A549 (cell line): ENCODE measurements at regions not wholly inside any gene's neighbourhood (a gene's known extent, or its start where the extent isn't known, plus 50 kb on each side); places are given as distances from the start of the nearest gene placed in this dataset.

Experiments used
- ATAC-seq, 2 experiments: fragments of 200-7000 bp in 1 of 2; fragments of >200 bp in 1 of 2; cut with Nextera tagmentation in 1 of 2; cut with Tn5 transposase in 1 of 2; 3 replicates each; pipeline versions ENCODE4 v1.8.0 to v1.9.1; 2018 to 2020; ENCODE audit warnings: mild to moderate bottlenecking in 1 of 2, moderate library complexity in 1 of 2
- CTCF ChIA-PET: fragments of 300-600 bp; sonication (Branson Sonifier 250); formaldehyde crosslinking; extraction: SDS; loops from one replicate; lab custom pipeline; 2021; ENCODE audit warnings: antibody characterized with exemption, inconsistent platforms; lab: Yijun Ruan, JAX
- POLR2A ChIA-PET: fragments of 350-600 bp; formaldehyde crosslinking; extraction: SDS; loops from one replicate; lab custom pipeline; 2021; ENCODE audit warnings: antibody characterized with exemption, inconsistent platforms; lab: Yijun Ruan, JAX
- DNase-seq, 2 experiments: peaks; one replicate each; pipeline versions ENCODE4 v3.0.0 to v3.0.0-alpha.2; 2011 to 2016; ENCODE audit warnings: low read depth in 1 of 2, low spot score in 1 of 2
- FAIRE-seq: peaks from 2 replicates; lab custom pipeline; 2011; peaks lifted over from hg19 to GRCh38; lab: Jason Lieb, UNC
- H3K27ac ChIP-seq, 2 experiments: fragments of >200 bp; sonication (Bioruptor Twin); formaldehyde crosslinking; 3 replicates each; pipeline ENCODE4 v1.5.1; 2016 to 2017
- H3K4me1 ChIP-seq: fragments of >200 bp; sonication (Bioruptor Twin); formaldehyde crosslinking; 3 replicates; pipeline ENCODE4 v1.6.1; 2016
- H3K4me2 ChIP-seq: fragments of >200 bp; sonication (Bioruptor Twin); formaldehyde crosslinking; 3 replicates; pipeline ENCODE4 v1.6.1; 2016
- H3K4me3 ChIP-seq: fragments of >200 bp; sonication (Bioruptor Twin); formaldehyde crosslinking; 3 replicates; pipeline ENCODE4 v1.5.1; 2016
- H3K9me3 ChIP-seq: fragments of >200 bp; sonication (Bioruptor Twin); formaldehyde crosslinking; 3 replicates; pipeline ENCODE4 v1.6.1; 2016
- CBX2 ChIP-seq: fragments of 200-600 bp; sonication (generic); IDR thresholded peaks from 2 replicates; pipeline ENCODE4 v1.6.1; 2016; ENCODE audit warnings: low read depth, mild to moderate bottlenecking, borderline replicate concordance
- CTCF ChIP-seq: fragments of >200 bp; sonication (Bioruptor Twin); formaldehyde crosslinking; IDR thresholded peaks from 3 replicates; pipeline ENCODE4 v1.5.1; 2016
- EHMT2 ChIP-seq: fragments of 200-600 bp; sonication (generic); IDR thresholded peaks from 2 replicates; pipeline ENCODE4 v1.6.1; 2016; ENCODE audit warnings: antibody characterized with exemption, low read depth, mild to moderate bottlenecking, moderate library complexity
- ELK1 ChIP-seq: fragments of 150-350 bp; IDR thresholded peaks from 2 replicates; pipeline ENCODE4 v1.6.1; 2014; ENCODE audit warnings: low read depth, mild to moderate bottlenecking, low read length
- HEYL ChIP-seq: fragments of 250-450 bp; sonication (Bioruptor Pico); IDR thresholded peaks from 2 replicates; pipeline ENCODE4 v1.8.0; 2021; ENCODE audit warnings: mild to moderate bottlenecking, moderate library complexity
- HOXB13 ChIP-seq: fragments of 250-450 bp; sonication (Bioruptor Pico); IDR thresholded peaks from 2 replicates; pipeline ENCODE4 v1.5.0; 2020; ENCODE audit warnings: low read depth, mild to moderate bottlenecking, moderate library complexity
- JUN ChIP-seq, 2 experiments: fragments of >200 bp; sonication (Bioruptor Twin); formaldehyde crosslinking; IDR thresholded peaks; 2 replicates in 1 of 2; 3 replicates in 1 of 2; pipeline ENCODE4 v1.6.1; 2016 to 2017
- KDM1A ChIP-seq: fragments of 200-600 bp; sonication (generic); IDR thresholded peaks from 2 replicates; pipeline ENCODE4 v1.6.1; 2016; ENCODE audit warnings: low read depth, mild to moderate bottlenecking
- KDM5A ChIP-seq: fragments of 200-600 bp; sonication (generic); IDR thresholded peaks from 2 replicates; pipeline ENCODE4 v1.6.1; 2016; ENCODE audit warnings: antibody characterized with exemption, mild to moderate bottlenecking
- MYC ChIP-seq: IDR thresholded peaks from 2 replicates; pipeline ENCODE4 v1.6.1; 2012; ENCODE audit warnings: mild to moderate bottlenecking, inconsistent platforms, low read length, improper control_type of control experiment, borderline replicate concordance
- NPAS2 ChIP-seq: fragments of 250-450 bp; sonication (Bioruptor Pico); IDR thresholded peaks from 2 replicates; pipeline ENCODE4 v1.8.0; 2022; ENCODE audit warnings: mild to moderate bottlenecking, moderate library complexity, borderline replicate concordance
- PHF8 ChIP-seq: fragments of 200-600 bp; sonication (generic); IDR thresholded peaks from 2 replicates; pipeline ENCODE4 v1.6.1; 2016; ENCODE audit warnings: low read depth, mild to moderate bottlenecking, antibody characterized with exemption, moderate library complexity, borderline replicate concordance
- RARB ChIP-seq: fragments of 250-450 bp; sonication (Bioruptor Pico); IDR thresholded peaks from 2 replicates; pipeline ENCODE4 v1.8.0; 2021; ENCODE audit warnings: mild to moderate bottlenecking, moderate library complexity
- RNF2 ChIP-seq: fragments of 200-600 bp; sonication (generic); IDR thresholded peaks from 2 replicates; pipeline ENCODE4 v1.6.1; 2016; ENCODE audit warnings: low read depth, mild to moderate bottlenecking, antibody characterized with exemption, moderate library complexity, borderline replicate concordance
- SMC3 ChIP-seq: fragments of >200 bp; sonication (Bioruptor Twin); formaldehyde crosslinking; IDR thresholded peaks from 3 replicates; pipeline ENCODE4 v1.6.1; 2018; ENCODE audit warnings: inconsistent platforms
- TP53 ChIP-seq: fragments of 250-450 bp; sonication (Bioruptor Pico); IDR thresholded peaks from 2 replicates; pipeline ENCODE4 v1.5.0; 2021; ENCODE audit warnings: mild to moderate bottlenecking, moderate library complexity
- ZNF302 ChIP-seq: fragments of 250-450 bp; sonication (Bioruptor Pico); IDR thresholded peaks from 2 replicates; pipeline ENCODE4 v1.9.0; 2021; ENCODE audit warnings: inconsistent platforms, mild to moderate bottlenecking, moderate library complexity
- WGBS: methylation state at CpG from one replicate; pipeline ENCODE4 v1.1.6; 2017; ENCODE audit errors: missing lambda C conversion rate; 5-methylcytosine and 5-hydroxymethylcytosine counted together
- TF ChIP-seq, protein P1 (sequence below): fragments of 250-450 bp; sonication (Bioruptor Pico); IDR thresholded peaks from 2 replicates; pipeline ENCODE4 v1.5.0; 2020; ENCODE audit warnings: low read depth, mild to moderate bottlenecking, moderate library complexity
- TF ChIP-seq, protein P2 (sequence below): fragments of 200-600 bp; sonication (generic); IDR thresholded peaks from 2 replicates; pipeline ENCODE4 v1.6.1; 2016; ENCODE audit warnings: antibody characterized with exemption, mild to moderate bottlenecking, moderate library complexity
- TF ChIP-seq, protein P3 (sequence below): IDR thresholded peaks from 2 replicates; pipeline ENCODE4 v1.6.1; 2012; ENCODE audit warnings: low read depth, borderline replicate concordance
- TF ChIP-seq, protein P4 (sequence below): fragments of >200 bp; sonication (Bioruptor Twin); formaldehyde crosslinking; IDR thresholded peaks from 2 replicates; pipeline ENCODE4 v1.6.1; 2016
- TF ChIP-seq, protein P5 (sequence below): IDR thresholded peaks from 2 replicates; pipeline ENCODE4 v1.6.1; 2012

DNA sequence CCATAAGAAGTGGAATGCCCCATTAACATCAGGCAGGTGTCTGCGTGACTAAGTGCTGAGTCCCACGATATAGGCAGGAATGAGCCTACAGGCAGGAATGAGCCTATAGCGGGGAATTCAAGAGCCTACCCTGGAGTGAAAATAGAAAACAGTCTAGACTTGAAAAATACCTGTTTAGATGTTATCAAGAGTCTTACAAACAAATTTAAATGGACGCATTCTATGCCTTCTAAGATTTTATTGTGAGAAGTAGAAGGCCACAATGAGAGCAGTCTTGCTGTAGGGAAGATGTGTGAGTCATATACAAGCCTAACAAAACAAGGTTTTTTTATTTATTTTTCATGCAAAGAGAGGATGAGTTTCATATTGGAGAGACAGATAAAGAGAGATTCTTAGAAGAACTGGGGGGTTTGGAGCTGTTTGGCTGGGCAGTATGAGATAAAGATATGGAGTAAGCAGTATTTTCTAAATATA is 200.8 kb upstream of the ZC3H12C start:
- no peak overlapping the region for H3K4me2 ChIP-seq
- POLR2A ChIA-PET: no interaction called here

DNA sequence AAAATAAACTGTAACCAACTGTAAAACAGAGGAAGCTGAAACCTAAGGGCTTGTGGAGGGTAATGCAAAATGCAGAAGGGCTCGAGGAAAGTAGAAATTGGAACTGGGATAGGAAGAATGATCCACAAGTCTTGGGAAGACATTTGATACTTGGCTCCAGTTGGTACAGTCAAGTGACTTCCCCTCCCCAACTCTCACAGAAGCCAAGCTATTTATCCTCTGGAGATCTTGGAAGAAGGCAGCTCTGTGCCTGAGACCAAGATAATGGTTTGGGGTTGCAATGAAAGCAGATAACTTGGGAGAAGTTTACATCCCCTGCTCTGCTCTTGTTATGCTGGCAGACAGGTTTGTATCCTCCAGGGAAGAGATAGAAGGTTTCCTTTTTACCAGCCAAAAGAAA is 198.9 kb upstream of the ZC3H12C start:
- no peak for DNase-seq
- H3K9me3 ChIP-seq: no peaks in the 10 kb centered on the region; the same call in 2 of the 3 replicates
- ChIA-PET POLR2A (no interaction called here), CTCF (no interaction called here)
- FAIRE-seq: no peak
- WGBS: 0% methylated on average over 1 of the region's 1 CpG
- H3K4me3 ChIP-seq: no peak overlapping the region
- ATAC-seq: no peak
- no peaks in the 10 kb centered on the region for H3K4me1 ChIP-seq
- no peak overlapping the region for H3K27ac ChIP-seq
- H3K4me2 ChIP-seq: no peak overlapping the region
- no peak for TF ChIP-seq KDM5A
- TF ChIP-seq, protein P1, sequence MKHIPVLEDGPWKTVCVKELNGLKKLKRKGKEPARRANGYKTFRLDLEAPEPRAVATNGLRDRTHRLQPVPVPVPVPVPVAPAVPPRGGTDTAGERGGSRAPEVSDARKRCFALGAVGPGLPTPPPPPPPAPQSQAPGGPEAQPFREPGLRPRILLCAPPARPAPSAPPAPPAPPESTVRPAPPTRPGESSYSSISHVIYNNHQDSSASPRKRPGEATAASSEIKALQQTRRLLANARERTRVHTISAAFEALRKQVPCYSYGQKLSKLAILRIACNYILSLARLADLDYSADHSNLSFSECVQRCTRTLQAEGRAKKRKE (CRISPR knock-in tag): no peak
- TF ChIP-seq NPAS2: no peak
- TF ChIP-seq PHF8: no peak
- TF ChIP-seq, protein P2, sequence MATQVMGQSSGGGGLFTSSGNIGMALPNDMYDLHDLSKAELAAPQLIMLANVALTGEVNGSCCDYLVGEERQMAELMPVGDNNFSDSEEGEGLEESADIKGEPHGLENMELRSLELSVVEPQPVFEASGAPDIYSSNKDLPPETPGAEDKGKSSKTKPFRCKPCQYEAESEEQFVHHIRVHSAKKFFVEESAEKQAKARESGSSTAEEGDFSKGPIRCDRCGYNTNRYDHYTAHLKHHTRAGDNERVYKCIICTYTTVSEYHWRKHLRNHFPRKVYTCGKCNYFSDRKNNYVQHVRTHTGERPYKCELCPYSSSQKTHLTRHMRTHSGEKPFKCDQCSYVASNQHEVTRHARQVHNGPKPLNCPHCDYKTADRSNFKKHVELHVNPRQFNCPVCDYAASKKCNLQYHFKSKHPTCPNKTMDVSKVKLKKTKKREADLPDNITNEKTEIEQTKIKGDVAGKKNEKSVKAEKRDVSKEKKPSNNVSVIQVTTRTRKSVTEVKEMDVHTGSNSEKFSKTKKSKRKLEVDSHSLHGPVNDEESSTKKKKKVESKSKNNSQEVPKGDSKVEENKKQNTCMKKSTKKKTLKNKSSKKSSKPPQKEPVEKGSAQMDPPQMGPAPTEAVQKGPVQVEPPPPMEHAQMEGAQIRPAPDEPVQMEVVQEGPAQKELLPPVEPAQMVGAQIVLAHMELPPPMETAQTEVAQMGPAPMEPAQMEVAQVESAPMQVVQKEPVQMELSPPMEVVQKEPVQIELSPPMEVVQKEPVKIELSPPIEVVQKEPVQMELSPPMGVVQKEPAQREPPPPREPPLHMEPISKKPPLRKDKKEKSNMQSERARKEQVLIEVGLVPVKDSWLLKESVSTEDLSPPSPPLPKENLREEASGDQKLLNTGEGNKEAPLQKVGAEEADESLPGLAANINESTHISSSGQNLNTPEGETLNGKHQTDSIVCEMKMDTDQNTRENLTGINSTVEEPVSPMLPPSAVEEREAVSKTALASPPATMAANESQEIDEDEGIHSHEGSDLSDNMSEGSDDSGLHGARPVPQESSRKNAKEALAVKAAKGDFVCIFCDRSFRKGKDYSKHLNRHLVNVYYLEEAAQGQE: no peak
- TF ChIP-seq KDM1A: no peak
- no peak for TF ChIP-seq ELK1
- no peak for TF ChIP-seq MYC
- TF ChIP-seq CTCF: no peak
- TF ChIP-seq, protein P3, sequence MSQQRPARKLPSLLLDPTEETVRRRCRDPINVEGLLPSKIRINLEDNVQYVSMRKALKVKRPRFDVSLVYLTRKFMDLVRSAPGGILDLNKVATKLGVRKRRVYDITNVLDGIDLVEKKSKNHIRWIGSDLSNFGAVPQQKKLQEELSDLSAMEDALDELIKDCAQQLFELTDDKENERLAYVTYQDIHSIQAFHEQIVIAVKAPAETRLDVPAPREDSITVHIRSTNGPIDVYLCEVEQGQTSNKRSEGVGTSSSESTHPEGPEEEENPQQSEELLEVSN: no peak
- TF ChIP-seq, protein P4, sequence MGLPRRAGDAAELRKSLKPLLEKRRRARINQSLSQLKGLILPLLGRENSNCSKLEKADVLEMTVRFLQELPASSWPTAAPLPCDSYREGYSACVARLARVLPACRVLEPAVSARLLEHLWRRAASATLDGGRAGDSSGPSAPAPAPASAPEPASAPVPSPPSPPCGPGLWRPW: no peak
- no peak for TF ChIP-seq ZNF302 (CRISPR knock-in tag)
- no peak for TF ChIP-seq RNF2
- no peak for TF ChIP-seq SMC3
- TF ChIP-seq HOXB13 (CRISPR knock-in tag): no peak
- TF ChIP-seq TP53 (CRISPR knock-in tag): no peak

More for the DNA sequence above, 200.8 kb upstream of the ZC3H12C start:
- CTCF ChIA-PET: no interaction called here
- FAIRE-seq: no peak
- WGBS: 73% methylated on average over 4 of the region's 4 CpGs
- TF ChIP-seq, protein P5, sequence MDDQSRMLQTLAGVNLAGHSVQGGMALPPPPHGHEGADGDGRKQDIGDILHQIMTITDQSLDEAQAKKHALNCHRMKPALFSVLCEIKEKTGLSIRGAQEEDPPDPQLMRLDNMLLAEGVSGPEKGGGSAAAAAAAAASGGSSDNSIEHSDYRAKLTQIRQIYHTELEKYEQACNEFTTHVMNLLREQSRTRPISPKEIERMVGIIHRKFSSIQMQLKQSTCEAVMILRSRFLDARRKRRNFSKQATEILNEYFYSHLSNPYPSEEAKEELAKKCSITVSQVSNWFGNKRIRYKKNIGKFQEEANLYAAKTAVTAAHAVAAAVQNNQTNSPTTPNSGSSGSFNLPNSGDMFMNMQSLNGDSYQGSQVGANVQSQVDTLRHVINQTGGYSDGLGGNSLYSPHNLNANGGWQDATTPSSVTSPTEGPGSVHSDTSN: no peak
- TF ChIP-seq RARB (CRISPR knock-in tag) (no peak), TP53 (CRISPR knock-in tag) (no peak), JUN (IDR thresholded peaks at IDR 0.05) (no peak), MYC (no peak), CTCF (no peak), CBX2 (no peak), EHMT2 (no peak), HEYL (CRISPR knock-in tag) (no peak), PHF8 (no peak)
- no peaks in the 10 kb centered on the region for H3K4me1 ChIP-seq
- ATAC-seq: no peak
- no peaks in the 10 kb centered on the region for H3K9me3 ChIP-seq
- H3K4me3 ChIP-seq: no peak overlapping the region
- H3K27ac ChIP-seq: no peak overlapping the region
- DNase-seq: no peak
